Smooth muscle cell (in vitro differentiated cells): ENCODE measurements at regions not wholly inside any gene's neighbourhood (a gene's known extent, or its start where the extent isn't known, plus 50 kb on each side); places are given as distances from the start of the nearest gene placed in this dataset.

Experiments used
- DNase-seq: peaks from one replicate; lab custom pipeline; 2025; ENCODE audit not compliant: unreplicated experiment; lab: John Stamatoyannopoulos, UW
- H2AFZ ChIP-seq: fragments of 200-600 bp; sonication (generic); 2 replicates; pipeline ENCODE4 v1.6.0; 2016; ENCODE audit warnings: antibody characterized with exemption, low read depth, mild to moderate bottlenecking
- H3F3A ChIP-seq: fragments of 200-600 bp; sonication (generic); 2 replicates; pipeline ENCODE4 v1.6.0; 2017; ENCODE audit warnings: antibody characterized with exemption, low read depth
- H3K27ac ChIP-seq: fragments of 200-600 bp; sonication (generic); 2 replicates; pipeline ENCODE4 v1.5.1; 2016; ENCODE audit warnings: low read depth, mild to moderate bottlenecking
- H3K27me3 ChIP-seq: fragments of 200-600 bp; sonication (generic); 2 replicates; pipeline ENCODE4 v1.6.1; 2016; ENCODE audit warnings: low read depth, mild to moderate bottlenecking
- H3K36me3 ChIP-seq: fragments of 200-600 bp; sonication (generic); 2 replicates; pipeline ENCODE4 v1.5.1; 2016; ENCODE audit warnings: low read depth
- H3K4me1 ChIP-seq: fragments of 200-600 bp; sonication (generic); 2 replicates; pipeline ENCODE4 v1.5.1; 2016; ENCODE audit warnings: low read depth
- H3K4me2 ChIP-seq: fragments of 200-600 bp; sonication (generic); 2 replicates; pipeline ENCODE4 v1.6.0; 2016; ENCODE audit warnings: mild to moderate bottlenecking
- H3K4me3 ChIP-seq: fragments of 200-600 bp; sonication (generic); 2 replicates; pipeline ENCODE4 v1.5.1; 2016; ENCODE audit warnings: mild to moderate bottlenecking
- H3K79me2 ChIP-seq: fragments of 200-600 bp; sonication (generic); 2 replicates; pipeline ENCODE4 v1.6.0; 2016; ENCODE audit warnings: low read depth, mild to moderate bottlenecking
- H3K9ac ChIP-seq: fragments of 200-600 bp; sonication (generic); 2 replicates; pipeline ENCODE4 v1.6.0; 2016; ENCODE audit warnings: low read depth
- H3K9me3 ChIP-seq: fragments of 200-600 bp; sonication (generic); replicated peaks from 2 replicates; pipeline ENCODE4 v1.5.1; 2016; ENCODE audit warnings: low read depth
- H4K20me1 ChIP-seq: fragments of 200-600 bp; sonication (generic); 2 replicates; pipeline ENCODE4 v1.6.0; 2016; ENCODE audit warnings: low read depth
- CTCF ChIP-seq: fragments of 200-600 bp; sonication (generic); IDR thresholded peaks from 2 replicates; pipeline ENCODE4 v1.5.1; 2017; ENCODE audit warnings: borderline replicate concordance, mild to moderate bottlenecking, antibody characterized with exemption; ENCODE audit not compliant: insufficient read depth, poor library complexity, severe bottlenecking
- WGBS: methylation state at CpG from one replicate; pipeline ENCODE4 v1.1.7; 2016; ENCODE audit warnings: low lambda C conversion rate; 5-methylcytosine and 5-hydroxymethylcytosine counted together

- H3K9me3 ChIP-seq = no peaks in the 10 kb centered on the region
- H3K27ac ChIP-seq = no peak overlapping the region
- H3K27me3 ChIP-seq = no peaks in the 10 kb centered on the region
- H3K79me2 ChIP-seq = no peaks in the 10 kb centered on the region
- no peaks in the 10 kb centered on the region for H3K36me3 ChIP-seq
- H2AFZ ChIP-seq = no peak overlapping the region
- no peak for DNase-seq
- no peak for TF ChIP-seq CTCF
- no peak overlapping the region for H3K4me2 ChIP-seq
- H4K20me1 ChIP-seq = no peaks in the 10 kb centered on the region
- no peak overlapping the region for H3K4me3 ChIP-seq
- H3K4me1 ChIP-seq = peaks cover 17% of the 10 kb centered on the region
- H3F3A ChIP-seq = no peaks in the 10 kb centered on the region
- H3K9ac ChIP-seq = no peak overlapping the region
- WGBS = 61% methylated on average over 17 of the region's 17 CpGs
These were observed 72.1 kb downstream of the FOXA2 start for GRCh38 chr20:22511943-22512910.

GRCh38 chr20:22509843-22510147, 74.6 kb downstream of the FOXA2 start:
- no peaks in the 10 kb centered on the region for H3K79me2 ChIP-seq
- H3K4me3 ChIP-seq = no peak overlapping the region
- no peaks in the 10 kb centered on the region for H3K9me3 ChIP-seq
- 90% methylated on average over 3 of the region's 3 CpGs for WGBS
- no peak overlapping the region for H3K27ac ChIP-seq
- H4K20me1 ChIP-seq = no peaks in the 10 kb centered on the region
- no peak overlapping the region for H3K9ac ChIP-seq
- H3K36me3 ChIP-seq = no peaks in the 10 kb centered on the region
- H3K4me1 ChIP-seq = peaks cover 17% of the 10 kb centered on the region
- DNase-seq = no peak
- H3F3A ChIP-seq = no peaks in the 10 kb centered on the region
- H2AFZ ChIP-seq = no peak overlapping the region
- H3K4me2 ChIP-seq = no peak overlapping the region
- no peak for TF ChIP-seq CTCF
- H3K27me3 ChIP-seq = no peaks in the 10 kb centered on the region

GRCh38 chr20:22509090-22509842, 75.1 kb downstream of the FOXA2 start:
- 89% methylated on average over 7 of the region's 7 CpGs for WGBS
- H3F3A ChIP-seq = no peaks in the 10 kb centered on the region
- H3K9me3 ChIP-seq = no peaks in the 10 kb centered on the region
- no peaks in the 10 kb centered on the region for H3K27me3 ChIP-seq
- no peaks in the 10 kb centered on the region for H4K20me1 ChIP-seq
- no peak overlapping the region for H3K4me3 ChIP-seq
- no peaks in the 10 kb centered on the region for H3K36me3 ChIP-seq
- no peak for DNase-seq
- no peak overlapping the region for H3K27ac ChIP-seq
- H3K4me1 ChIP-seq = peaks cover 17% of the 10 kb centered on the region
- no peak overlapping the region for H2AFZ ChIP-seq
- no peaks in the 10 kb centered on the region for H3K79me2 ChIP-seq
- H3K4me2 ChIP-seq = no peak overlapping the region
- no peak for TF ChIP-seq CTCF
- no peak overlapping the region for H3K9ac ChIP-seq
